GM12892 (cell line): ENCODE measurements at regions not wholly inside any gene's neighbourhood (a gene's known extent, or its start where the extent isn't known, plus 50 kb on each side); places are given as distances from the start of the nearest gene placed in this dataset.

ENCODE experiments used
- POLR2A ChIP-seq: IDR thresholded peaks from 2 replicates; pipeline ENCODE4 v1.6.1; 2011; ENCODE audit warnings: low read depth, low read length, control low read depth
- POLR2AphosphoS5 ChIP-seq: IDR thresholded peaks from 2 replicates; pipeline ENCODE4 v1.6.1; 2011; ENCODE audit warnings: low read depth, low read length, control low read depth

DNA sequence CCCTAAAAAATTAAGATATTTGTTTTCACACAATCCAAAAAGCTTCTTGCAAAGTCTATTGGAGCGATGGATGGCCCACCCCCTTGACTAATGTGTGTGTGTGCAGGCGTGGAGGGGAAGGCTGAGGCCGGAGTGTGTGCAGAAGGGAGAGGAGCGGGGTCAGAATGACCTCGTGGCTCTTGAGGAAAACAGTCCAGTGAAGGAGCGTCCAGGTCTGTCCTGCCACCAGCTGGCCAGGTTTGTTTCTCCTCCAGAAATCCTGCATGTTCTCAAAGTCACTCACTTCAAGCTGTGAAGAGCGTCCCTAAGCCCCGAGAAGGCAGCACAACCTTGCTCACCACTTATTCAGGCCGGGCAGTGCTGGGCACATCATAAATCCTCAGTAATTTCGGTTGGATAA, 69.5 kb upstream of the SSX2IP start:
- TF ChIP-seq POLR2A = no peak
- no peak for TF ChIP-seq POLR2AphosphoS5
